Left kidney (tissue), 1 donor: ENCODE measurements at regions not wholly inside any gene's neighbourhood (a gene's known extent, or its start where the extent isn't known, plus 50 kb on each side); places are given as distances from the start of the nearest gene placed in this dataset.
"Not testable (repeated sequence)": the region's sequence is repeated elsewhere in the genome, so short reads cannot be mapped to it uniquely, and the experiment has no call there.

Experiments used
- DNase-seq: peaks from one replicate; pipeline ENCODE4 v3.0.0-alpha.2; 2013

- no peak for DNase-seq
These were observed 911.4 kb upstream of the SLC39A10 start for GRCh38 chr2:194745557-194746146.

DNA sequence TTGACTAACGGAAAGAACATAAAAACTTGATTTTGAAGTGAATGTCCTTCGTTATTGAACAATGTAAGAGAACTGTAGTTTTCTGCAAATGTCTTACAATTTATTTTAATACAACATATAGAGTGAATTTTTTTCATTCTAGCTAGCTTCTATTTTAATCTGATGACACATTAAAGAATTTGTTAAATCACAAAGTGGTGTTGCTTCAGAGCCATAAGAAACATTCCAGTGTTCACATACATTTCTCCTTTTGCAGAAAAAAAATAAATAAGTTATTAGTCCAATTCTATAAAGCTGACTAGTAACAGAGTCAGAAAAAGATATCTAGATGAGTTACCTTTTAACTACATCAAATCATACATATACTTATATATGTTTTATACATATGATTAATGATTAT, 914.3 kb upstream of the SLC39A10 start:
- no peak for DNase-seq

- DNase-seq = no peak
These were observed 917.8 kb upstream of the SLC39A10 start for GRCh38 chr2:194739217-194739616.

DNA sequence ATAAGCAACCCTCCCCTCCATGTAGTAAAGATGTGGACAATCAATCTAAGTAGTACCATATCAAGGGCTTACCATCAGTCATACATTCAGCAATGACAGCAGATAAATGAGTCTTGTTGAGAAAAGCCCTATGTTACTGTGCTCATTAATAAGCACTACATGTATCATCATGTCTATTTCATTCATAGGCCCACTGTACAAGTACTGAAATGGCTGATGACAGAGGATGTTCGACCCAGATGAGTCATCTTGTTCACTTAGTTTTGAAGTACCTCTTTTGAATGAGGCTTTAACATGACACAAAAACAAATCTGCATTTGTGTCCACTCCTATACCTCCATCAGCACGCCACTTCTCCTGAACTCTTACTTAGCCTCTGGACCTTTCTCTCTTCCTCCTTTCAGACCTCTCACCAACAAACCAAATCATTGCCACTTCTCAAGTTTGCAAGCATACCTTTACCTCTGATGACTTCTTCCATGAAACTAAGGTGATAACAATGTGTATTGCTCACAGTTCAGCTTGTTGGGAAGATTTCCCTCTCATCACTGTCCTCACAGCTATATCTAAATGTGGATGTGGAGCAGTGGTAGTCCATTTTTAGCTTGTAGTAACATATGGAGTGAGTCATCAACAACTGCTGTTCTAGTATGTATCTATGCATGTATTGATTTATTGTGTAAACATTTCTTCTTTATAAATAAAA, 921.0 kb upstream of the SLC39A10 start:
- no peak for DNase-seq

- no peak for DNase-seq
These were observed 926.8 kb upstream of the SLC39A10 start for GRCh38 chr2:194730266-194730665.

GRCh38 chr2:194725169-194725568, 931.9 kb upstream of the SLC39A10 start:
- DNase-seq = no peak

DNA sequence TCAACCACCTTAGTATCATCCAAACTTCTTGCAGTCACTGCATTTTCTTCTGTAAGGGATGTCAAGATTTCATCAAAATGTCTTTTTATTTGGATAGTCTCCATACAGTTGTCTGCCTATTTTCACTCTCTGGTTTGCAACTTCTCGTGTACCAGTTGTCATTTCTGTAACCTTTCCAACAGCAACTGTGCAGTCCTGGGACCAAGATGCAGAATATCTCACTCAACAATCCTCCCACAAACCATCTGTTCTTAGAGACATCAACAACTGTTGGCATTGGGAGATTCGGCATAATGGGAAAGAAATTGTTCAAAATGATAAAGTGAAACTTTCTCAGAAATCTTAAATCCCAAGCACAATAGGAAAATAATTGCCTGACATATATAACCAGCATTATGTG, 933.6 kb upstream of the SLC39A10 start:
- DNase-seq = no peak

GRCh38 chr2:194721227-194721626, 935.8 kb upstream of the SLC39A10 start:
- DNase-seq = no peak

- no peak for DNase-seq
These were observed 936.6 kb upstream of the SLC39A10 start for GRCh38 chr2:194720462-194720861.

GRCh38 chr2:194718881-194719280, 938.1 kb upstream of the SLC39A10 start:
- DNase-seq = no peak

GRCh38 chr2:194714541-194714940, 942.5 kb upstream of the SLC39A10 start:
- DNase-seq = no peak

DNA sequence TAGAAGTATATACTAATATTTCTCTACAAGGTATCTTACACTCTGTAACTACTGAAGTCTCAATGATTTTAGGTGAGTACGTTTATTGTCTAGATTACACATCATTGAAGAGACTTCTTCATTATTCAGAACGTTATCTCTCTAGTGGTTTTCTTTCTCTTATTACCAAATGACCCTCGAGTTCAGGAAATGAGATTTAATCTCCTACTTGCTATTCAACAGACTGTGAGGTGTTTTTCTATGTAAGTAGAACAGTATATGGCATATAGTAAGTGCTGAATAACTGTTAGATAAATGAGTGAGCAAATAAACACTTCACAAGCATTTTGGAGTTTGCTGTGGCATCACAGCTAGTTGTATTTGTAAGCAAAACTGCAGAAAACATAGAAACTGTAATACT, 947.2 kb upstream of the SLC39A10 start:
- DNase-seq = no peak

- no peak for DNase-seq
These were observed 950.8 kb upstream of the SLC39A10 start for GRCh38 chr2:194706179-194706578.

DNA sequence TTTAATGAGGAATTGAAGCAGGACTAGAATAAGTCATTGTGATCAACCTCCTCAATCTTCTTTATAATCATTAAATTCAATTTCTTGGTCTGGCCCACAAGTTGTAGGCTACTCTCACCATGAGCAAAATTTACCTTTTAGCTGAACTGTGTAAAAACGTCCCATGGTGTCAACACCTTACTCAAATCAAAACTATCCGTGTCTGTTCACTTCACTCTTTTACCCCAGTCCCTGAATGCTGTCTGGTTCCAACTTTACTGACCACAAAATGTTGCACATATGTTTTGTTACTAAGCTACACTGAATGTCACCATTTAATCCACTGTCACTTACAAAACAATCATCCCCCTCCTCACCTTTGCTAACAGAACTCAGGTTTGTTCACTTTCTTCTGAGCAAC, 951.6 kb upstream of the SLC39A10 start:
- DNase-seq = no peak

- DNase-seq = no peak
These were observed 956.3 kb upstream of the SLC39A10 start for GRCh38 chr2:194700726-194701125.

- no peak for DNase-seq
These were observed 956.9 kb upstream of the SLC39A10 start for GRCh38 chr2:194700116-194700515.

DNA sequence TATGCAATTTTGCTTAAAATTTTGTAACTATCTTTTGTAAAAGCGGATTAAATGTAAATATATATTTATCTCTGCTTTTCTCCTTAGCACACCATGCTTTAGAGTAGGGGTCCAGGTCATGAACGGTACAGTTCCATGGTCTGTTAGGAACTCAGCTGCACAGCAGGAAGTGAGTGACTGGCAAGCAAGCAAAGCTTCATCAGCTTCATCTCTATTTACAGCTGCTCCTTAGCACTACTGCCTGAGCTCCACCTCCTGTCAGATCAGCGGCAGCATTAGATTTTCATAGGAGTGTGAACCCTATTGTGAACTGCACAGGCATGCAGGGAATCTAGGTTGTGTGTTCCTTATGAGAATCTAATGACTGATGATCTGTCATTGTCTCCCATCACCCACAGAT, 959.0 kb upstream of the SLC39A10 start:
- no peak for DNase-seq

DNA sequence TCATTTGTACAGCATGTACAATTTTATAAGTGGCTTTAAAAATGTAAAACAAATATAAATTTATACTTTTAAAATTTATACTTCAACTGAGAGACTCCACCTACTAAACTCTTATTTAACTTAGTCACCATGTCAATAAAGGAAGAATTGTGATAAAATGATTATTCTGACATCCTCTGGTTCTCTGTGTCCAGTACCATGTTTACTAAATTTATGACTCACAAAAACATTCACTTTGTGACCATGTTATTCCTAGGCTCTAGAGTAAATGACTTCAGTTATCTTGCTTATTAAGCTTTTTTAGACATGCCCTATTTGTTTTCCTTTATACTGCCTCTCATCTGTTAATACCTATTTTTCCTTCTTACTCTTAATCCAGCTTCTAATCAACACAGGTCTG, 959.6 kb upstream of the SLC39A10 start:
- DNase-seq = no peak

DNA sequence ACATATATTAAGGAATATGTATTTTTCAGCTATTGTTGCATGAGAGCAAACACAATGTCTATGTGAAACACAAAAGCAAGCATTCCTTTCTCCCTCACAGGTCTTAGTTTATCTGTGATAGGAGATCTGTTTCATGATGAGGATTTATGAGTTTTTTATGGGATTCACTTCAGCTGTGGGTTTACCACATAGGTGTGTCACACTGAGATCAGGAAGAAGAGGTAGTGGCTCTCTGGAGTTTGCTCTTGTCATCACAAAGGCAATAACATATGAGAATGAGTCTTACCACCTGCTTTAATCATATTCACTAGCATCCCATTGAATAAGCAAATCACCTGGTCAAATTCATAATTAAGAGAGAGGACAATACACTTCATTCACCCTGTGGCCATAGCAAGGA, 960.3 kb upstream of the SLC39A10 start:
- DNase-seq = no peak

- DNase-seq = no peak
These were observed 970.5 kb upstream of the SLC39A10 start for GRCh38 chr2:194686569-194686968.

DNA sequence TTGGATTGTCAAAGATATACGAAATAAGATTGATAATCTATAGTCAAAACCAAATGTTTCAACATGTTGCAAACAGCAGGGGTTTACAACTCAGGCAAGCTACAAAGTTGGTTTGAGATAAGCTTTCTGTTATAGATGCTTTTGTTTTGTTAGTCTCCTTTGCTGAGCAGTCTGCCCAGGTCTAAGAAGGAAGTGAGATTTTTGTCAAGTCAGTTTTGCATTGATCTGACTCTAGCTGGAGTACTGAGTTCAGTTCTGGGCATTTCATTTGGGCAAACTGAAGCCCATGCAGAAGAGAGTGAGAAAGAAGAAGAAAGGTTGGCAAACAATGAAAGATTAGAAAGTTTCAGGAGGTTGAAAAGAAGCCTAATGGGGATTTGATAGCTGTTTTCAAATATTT, 983.0 kb upstream of the SLC39A10 start:
- DNase-seq = no peak

- no peak for DNase-seq
These were observed 984.0 kb upstream of the SLC39A10 start for GRCh38 chr2:194672994-194673393.

DNA sequence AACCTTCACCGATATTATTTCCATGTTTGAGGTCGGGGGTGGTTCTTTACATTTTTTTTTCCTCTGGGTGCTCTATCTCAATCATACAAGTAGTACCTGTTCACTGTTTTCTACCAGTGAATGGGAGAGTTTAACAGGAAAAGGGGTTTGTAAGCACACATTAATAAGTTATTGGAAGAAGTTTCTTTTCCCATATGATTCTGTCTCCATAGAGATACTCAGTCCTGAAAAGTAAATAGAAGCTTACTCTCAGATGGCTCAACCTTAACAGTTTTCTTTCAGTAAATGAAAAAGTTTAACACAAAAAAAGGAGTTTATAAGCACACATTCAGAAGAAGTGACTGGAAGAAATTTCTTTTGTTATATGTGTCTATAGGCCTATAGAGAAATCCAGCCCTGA, 995.6 kb upstream of the SLC39A10 start:
- DNase-seq = no peak

- DNase-seq = not testable (repeated sequence)
These were observed 1018.0 kb upstream of the SLC39A10 start for GRCh38 chr2:194639057-194639456.
